DMS153 (cell line): ENCODE measurements at regions not wholly inside any gene's neighbourhood (a gene's known extent, or its start where the extent isn't known, plus 50 kb on each side); places are given as distances from the start of the nearest gene placed in this dataset.

Experiments
- DNase-seq: peaks from one replicate; lab custom pipeline; 2025; lab: John Stamatoyannopoulos, UW

DNA sequence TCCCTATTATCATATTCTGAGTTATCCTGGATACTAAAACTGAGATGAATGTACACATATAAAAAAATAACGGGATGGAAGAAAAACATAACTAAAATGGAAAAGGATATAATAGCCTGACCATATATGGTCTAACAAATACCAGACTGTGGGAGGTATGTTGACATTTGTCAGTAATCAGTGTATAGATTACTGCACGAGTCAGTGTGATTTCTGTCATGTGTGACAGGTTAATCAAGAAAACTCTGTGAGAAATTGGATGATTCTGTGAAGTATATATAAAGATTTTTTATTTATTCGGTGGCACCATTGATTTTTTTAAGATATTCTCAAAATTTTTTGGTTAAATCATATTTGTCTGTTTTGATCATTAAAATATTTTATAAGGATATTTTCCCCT lies 547.3 kb upstream of the B3GALT2 start:
- DNase-seq = no peak

DNA sequence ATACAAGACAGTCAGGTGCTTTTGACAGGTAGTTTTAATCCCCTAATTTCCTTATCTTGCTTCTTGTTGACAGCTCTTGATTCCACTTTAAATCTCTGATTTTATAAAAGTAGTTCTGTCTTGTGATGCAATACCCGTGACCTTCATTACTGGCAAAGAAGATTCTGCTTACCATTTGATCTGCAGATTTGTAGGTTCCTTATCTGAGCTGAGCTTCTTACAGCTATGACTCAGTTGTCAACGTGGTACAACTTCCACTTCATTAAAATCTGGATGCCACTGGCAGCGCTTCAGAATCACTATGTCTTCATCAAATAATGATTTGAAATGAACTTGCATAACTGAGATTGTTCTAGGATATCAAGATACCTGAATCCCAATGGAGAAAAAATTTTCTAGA lies 543.6 kb upstream of the B3GALT2 start:
- no peak for DNase-seq

DNA sequence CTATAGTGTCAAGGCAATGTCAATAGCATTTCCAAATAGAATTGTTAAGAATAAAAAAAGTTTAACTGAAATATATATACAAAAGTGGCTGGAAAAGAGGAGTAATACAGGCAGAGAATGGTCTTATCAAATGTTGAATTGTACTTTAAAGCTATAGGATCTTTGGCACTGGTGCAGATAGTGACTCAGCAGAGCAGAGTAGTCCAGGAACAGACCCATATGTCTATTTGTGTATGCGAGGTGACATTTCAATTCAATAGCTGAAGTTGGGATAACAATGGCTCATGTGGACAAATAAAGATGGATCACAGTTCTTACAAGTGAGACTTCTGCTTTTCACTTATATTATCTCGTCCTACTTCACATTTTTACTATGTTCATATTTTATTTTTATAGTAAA lies 543.0 kb upstream of the B3GALT2 start:
- peak; percentile 74 for DNase-seq

DNA sequence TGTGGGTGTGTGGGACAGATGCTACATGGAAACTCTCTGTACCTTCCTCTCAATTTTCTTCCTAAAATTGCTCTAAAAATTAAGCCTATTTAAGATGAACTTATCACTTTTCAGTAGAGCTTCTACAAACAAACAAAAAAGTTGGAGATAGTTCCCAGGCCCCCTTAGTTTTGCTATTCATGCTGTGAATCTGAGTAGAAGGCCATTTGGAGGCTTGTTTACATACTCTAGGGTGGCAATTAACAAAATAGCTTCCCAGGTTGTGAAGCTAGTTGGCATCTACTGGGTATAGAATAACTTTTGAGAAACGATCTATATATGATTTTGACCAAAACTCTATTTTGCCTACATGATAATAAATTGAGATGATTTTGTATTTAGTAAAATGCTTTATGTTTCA lies 541.4 kb upstream of the B3GALT2 start:
- no peak for DNase-seq

DNA sequence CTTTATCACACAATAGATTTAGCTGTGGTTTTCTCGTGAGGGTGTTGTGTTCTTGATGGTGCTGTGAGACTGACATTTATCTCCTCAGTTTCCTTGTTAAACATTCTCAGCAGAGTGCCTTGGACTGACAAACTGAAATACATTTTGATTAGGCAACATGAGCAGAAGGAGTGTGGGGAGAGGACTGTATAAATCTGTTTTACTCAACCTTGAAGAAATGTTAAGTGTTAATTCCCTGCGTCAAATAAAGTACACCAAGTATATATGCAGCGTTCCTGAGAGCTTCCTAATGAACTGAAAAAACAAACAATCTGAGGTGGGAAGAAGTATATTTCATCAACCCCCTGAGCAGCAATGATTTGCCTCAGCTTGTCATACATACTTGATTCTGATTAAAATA lies 540.3 kb upstream of the B3GALT2 start:
- DNase-seq = no peak

DNA sequence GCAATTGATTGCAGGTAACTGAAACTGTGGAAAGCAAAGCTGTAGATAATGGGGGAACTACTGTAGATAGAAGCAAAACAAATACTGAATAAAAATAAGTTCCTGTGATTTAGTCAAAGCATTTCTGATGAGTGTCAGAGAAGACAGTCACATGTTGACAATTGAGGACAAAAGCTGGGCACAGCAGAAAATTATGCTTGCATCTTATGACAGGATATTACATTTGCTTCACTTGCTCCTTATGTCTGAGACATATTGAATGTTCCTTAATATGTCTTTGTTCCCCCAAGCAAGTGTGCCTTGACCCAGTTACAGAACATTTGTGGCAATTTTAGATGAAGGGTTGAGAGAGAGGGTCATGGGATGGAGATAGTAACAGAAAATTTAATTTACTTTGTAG lies 526.0 kb upstream of the B3GALT2 start:
- DNase-seq = no peak

DNA sequence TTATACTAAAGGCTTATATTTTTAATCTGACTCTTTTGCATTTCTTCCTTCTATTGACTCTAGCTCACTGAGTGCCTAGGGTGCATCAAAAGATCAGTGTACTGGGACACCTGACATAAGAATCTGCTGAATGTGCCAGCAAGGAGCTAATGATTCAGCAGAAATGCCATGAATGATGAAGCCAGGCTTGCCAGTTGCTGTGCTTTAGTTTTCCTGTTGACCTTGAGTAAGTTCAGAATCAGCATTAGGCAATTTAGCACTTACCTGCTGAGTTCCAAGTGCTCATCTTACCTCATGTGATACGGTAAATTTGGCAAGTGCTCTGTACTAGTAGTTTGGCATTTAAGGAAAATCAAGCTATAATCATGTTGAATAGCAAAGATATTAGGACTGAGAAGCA lies 523.2 kb upstream of the B3GALT2 start:
- no peak for DNase-seq

DNA sequence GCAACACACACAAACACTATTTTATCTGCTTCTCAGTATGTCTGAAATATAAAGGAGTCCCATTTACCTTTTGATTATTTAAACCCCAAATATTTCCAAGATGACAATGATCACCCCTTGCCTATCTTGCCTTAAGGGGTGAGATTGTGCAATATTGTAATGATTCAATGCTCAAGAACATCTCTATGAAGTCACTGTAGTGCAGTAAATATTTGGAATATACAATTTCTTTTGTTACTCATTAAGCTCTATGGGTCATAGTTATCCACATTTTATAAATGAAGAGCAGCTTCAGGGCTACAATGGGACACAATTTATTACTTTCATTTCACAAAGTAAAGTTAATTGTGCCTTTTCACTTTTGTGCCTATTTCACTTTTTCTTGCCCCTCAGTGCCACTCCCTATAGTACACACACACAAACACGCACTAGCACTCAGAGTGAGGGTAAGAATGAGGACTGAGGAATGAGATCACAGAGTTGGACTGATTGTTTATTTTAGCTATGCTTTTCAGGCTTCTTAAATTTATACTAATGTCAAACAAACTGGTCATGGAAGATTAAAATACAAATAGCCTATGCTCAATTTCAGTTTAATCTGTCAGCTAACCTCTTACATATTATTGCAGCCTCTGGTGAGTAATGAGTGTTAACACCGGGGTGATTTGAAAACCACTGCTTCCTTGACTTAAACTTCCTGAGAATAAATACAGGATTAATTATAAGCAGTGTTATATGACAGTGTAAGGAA lies 521.0 kb upstream of the B3GALT2 start:
- no peak for DNase-seq

DNA sequence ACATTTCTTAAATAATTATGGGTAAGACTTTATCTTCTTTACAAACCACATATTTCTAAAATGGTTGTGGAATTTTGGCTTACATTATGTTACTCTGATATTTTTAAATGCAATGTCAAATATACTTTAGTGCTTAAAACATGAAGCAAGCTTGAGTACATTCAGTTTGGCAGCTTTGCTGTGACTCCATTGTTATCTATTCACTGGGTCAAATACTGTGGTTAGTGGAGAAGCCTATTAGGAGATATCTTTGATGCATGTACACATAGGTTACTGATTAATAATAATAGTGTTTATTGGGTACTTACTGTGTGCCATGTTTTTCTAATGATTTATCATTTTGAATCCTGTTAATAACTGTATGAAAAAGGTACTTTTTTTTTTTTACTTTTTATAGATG lies 520.4 kb upstream of the B3GALT2 start:
- DNase-seq = no peak

DNA sequence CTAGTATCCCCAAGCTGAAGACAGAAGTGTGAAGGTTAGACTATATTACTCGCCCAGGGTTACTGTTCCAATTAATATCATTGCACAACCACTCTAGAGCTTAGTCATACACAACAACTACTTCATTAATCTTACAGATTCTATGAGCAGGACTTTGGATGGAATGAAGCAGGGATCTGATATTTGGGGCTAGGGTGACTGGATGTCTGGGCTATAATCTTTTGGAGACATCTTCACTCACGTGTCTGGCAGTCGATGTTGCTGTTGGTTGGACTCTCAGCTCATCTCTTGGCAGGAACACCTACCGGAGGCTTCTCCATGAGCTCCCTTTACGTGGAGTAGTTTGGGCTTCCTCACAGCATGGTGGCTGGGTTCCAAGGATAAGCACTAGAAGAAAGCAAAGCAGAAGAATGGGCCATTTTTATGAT lies 519.2 kb upstream of the B3GALT2 start:
- no peak for DNase-seq

DNA sequence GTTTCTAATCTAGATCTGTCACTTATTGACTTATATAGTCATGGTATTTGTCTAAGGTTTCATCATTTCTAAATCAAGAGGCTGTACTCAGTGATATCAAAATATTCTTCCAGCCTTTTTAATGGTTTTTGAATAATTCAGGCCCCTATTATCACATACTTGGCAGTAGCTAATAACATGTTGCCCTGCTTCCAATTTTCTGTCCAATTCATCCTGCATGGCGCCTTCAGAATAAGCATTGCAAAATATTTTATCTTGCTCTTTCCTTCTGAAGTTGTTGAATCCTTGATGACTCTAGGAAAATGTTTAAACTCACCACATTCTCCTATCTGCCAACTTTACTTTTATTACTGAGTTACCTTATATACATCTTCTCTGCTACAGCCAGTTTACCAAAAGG lies 517.2 kb upstream of the B3GALT2 start:
- DNase-seq = no peak

DNA sequence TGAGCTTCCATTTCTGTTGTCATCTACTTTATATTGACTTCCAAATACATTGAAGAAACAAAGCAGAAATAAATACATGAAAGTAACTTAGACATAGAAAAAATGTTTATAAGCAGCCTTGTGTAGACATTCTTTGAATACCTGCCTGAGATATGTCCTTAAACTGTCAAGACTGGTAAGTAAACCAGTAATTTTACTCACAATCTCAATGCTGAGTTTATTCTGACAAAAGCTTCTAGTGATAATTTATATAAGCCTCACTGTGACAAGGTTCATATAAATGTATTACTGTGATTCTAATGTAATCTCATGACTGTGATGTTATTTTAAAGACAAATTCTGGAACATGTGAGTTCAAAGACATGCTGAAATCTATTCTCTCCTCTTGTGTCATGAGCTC lies 516.7 kb upstream of the B3GALT2 start:
- DNase-seq = no peak

DNA sequence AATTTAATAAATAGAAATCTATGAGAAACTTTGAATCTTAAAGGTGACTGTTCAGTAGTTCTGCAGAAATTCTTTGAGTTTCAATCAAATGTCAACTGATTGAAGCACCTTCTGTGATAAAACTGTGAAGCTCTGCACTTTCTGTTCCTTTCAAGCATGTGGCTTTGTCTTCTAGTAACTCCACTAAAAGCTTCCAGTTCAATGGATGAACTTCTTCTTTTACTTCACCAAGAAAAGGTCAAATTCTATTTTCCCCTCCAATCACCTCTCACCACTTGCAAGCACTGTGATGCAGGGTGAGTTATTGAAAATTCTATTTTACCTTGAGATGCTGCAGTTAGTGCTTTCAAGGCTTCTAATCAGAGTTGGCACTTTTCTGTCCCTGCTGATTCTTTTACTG lies 515.3 kb upstream of the B3GALT2 start:
- no peak for DNase-seq

DNA sequence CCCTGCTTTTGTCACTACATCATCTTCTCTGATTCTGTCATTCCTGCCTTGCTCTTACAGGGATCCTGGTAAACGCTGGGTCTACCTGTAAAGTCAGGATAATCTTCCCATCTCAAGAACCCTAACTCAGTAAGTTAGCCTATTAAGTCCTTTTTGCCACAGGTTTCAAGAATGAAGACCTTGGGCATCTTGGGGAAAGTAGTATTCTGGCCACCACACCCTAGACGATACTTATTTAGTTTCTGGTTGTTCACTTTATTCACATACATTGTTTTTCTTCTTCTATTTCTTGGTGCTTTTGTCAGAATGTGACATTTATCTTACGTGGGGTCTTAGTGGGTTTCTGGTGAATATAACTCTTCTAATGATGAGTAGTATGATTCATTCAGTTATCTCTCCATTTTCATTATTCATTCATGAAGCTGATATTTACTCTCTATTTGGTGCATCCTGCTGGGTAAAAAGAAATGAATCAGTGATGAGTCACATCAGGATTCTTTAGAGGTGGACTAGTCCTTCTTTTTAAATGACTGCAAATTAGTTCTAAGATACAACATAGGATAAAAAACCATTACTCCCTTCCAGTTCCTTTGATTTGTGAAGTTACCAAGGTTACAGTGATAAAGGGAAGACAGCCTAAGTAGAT lies 514.4 kb upstream of the B3GALT2 start:
- no peak for DNase-seq

DNA sequence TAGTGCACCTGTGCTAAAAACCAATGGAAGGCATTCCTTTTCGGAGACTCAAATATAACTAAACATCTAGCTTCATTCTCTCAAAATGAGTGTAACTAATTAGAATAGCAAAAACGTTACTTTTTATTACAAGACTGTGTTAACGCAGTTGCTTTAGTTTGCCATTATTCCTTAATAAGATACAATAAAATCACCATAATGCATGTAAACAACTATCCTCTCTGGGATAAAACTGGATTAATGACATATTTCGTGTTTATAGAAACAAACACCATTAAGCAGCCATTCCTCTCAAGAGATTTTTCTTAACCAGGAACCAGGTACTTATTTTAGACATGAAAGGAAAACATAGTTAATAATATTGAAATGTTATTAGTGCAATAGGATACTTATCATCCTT lies 512.8 kb upstream of the B3GALT2 start:
- DNase-seq = no peak

DNA sequence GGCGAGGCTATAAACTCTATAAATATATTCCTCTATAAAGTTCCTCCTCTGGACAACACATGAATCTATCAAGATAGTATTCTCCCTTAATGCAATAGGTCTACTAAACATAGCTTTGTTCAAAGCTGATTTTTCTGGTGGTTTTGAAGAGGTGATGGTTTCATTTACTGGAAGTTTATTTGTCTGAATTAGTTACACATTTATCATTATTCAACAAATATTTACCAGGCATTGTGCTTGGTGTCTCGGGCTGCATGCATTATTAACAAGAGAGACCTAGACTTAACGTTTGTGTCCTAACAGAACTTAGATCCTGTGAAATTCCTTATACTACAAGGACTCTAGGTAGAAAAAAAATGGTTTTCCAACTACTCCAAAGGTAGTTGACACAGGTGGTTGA lies 511.4 kb upstream of the B3GALT2 start:
- no peak for DNase-seq

DNA sequence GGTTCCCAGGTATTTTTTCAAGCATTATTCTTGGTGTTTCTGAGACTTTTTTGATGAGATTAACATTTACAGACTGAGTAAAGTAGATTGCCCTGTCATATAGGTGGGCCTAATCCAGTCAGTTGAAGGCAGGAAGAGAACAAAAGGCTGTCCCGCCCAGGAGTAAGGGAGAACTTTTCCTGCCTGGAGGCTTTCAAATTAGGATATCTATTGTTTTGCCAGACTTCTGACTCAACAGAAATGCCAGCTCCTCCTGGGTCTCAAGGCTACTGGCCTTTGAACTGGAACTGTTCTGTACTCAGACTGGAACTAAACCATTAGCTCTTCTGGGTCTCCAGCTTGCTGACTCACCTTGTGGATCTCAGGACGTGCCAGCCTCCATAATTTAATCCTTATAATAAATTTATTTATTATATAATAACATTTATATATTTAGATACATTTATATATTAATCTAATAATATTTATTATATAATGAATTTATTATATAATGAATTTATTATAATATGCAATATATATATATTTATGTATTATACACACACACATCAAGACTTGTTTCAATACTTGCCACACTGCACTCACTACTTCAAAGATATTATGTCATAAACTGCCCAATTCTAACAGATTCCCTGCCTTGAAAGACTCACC lies 510.8 kb upstream of the B3GALT2 start:
- DNase-seq = no peak

DNA sequence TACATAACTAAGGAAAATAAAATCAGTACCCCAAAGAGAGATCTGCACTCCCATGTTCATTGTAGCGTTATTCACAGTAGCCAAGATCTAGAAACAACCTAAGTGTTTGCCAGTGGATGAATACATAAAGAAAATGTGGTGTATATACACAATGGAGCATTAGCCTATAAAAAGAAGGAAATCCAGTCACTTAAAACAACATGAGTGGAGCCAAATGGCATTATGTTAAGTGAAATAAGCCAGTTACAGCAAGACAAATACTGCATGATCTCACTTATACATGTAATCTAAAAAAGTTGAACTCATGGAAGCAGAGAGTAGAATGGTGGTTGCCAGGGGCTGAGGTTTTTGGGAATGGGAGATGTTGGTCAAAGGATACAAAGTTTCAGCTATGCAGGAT lies 508.3 kb upstream of the B3GALT2 start:
- peak; percentile 22 for DNase-seq

DNA sequence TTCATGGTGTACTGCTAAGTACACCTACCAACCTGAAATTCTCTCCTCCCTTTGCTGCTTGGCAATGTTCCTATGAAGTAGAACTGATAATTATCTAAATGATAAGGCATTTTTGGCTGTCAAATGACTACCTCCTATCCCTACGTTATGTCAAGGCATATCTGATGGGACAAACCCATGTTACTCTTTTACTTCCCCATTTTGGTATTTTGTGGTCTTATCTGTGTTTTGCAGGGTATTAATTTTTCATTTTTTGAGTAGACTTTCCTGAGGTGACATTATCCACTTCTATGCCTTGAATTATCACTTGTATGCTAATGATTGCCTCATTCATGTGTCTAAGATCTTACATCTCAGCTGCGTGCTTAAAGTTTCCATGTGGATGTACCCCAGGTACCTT lies 499.6 kb upstream of the B3GALT2 start:
- no peak for DNase-seq

DNA sequence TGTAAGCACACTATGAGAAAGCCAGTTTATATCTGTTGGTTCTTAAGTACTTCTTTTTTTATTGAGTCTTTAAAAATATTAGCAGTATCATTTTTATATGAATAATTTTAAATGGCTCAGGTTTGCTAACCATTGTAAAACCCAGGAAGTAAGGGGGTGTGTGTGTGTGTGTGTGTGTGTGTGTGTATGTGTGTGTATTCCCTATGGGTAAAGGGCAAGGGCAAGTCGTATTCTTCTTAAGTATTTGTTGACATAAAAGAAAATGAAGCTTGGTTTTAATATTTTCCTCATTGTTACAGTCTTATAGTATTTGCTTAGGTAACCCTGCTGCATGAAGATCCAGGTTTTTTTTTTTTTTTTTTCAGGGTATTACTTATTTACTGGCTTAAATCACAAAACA lies 495.0 kb upstream of the B3GALT2 start:
- DNase-seq = no peak

DNA sequence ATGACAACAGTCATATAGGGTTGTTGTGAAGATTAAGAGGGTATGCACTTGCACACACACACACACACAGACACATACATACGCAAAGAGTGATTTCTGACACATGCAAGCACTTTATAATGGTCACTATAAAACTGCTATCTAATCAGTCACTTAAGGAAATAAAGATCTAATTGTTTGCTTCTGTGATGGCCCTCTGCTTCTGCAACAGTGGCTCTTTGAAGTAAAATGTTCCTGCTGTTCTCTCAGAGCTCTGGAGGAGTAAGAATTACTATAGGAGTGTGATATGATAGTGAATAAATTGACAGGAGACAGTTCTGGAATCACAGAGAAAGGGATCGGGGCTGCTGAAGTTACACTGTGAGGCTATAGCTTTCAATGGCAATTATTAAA lies 494.5 kb upstream of the B3GALT2 start:
- no peak for DNase-seq

DNA sequence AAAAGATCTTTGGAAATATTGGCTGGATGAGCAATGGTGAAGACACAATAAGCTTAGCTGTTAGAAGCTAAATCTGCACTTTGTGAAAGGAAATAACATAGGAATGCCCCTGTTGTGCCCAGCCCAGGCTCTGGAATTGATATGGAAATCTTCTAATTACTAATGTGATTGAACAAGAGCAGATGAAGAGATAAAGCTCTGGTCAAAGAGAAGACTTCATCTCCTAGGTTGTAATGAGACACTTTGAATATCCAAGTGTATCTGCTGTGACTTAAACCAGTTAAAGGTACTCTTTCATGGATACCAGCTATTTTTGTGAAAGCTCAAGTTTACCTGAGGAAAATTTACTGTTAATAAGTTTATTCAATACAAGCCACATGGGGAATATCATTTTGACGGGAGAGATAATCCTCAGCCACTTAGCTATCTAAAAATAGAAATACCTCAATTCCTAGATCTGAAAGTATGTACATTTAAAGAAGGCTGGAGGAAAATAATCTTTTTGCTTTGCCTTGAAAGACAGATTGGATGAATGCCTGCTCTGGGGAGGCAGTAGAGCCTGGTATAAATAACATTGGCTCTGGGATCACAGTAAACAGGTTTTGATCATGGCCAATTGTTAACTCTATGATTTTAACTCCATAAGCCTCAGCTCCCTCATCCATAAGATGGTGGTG lies 494.0 kb upstream of the B3GALT2 start:
- DNase-seq = no peak

DNA sequence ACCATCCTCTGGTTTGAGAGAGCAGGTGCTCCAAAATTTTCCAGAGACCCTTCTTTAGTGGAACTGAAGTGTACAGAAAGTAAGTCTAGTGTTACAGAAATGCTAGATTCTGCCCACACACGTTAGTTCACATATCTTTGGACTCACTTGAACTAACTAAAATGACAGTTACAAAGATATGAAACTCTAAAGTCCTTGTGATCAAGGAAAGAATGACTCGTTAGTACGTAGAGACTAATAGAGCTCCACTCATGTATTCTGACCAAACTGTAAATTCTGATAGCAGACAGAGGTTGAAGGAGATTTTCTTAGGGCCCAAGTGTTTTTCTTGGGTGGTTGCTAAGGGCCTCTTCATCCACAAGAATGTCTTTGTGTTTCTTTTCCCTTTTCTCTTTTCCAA lies 491.5 kb upstream of the B3GALT2 start:
- DNase-seq = no peak
